Spleen (tissue), 11 donors: ENCODE measurements at regions not wholly inside any gene's neighbourhood (a gene's known extent, or its start where the extent isn't known, plus 50 kb on each side); places are given as distances from the start of the nearest gene placed in this dataset.

Experiments
- DNase-seq: peaks from one replicate; pipeline ENCODE4 v3.0.0-alpha.2; 2020
- H3K27ac ChIP-seq, 8 donors: fragments of 200-600 bp; sonication (generic) in 7 of 8; 1 replicate in 4 of 8; 2 replicates in 4 of 8; pipeline versions ENCODE4 v1.5.0 to v1.8.0; 2016 to 2021; ENCODE audit warnings: inconsistent platforms in 4 of 8, mild to moderate bottlenecking in 4 of 8, moderate library complexity in 1 of 8
- H3K27me3 ChIP-seq, 7 donors: fragments of 200-600 bp; sonication (generic) in 6 of 7; replicated peaks in 1 of 7; 1 replicate in 4 of 7; 2 replicates in 3 of 7; pipeline versions ENCODE4 v1.5.0 to v1.8.0; 2016 to 2021; ENCODE audit warnings: inconsistent platforms in 3 of 7, mild to moderate bottlenecking in 1 of 7
- H3K36me3 ChIP-seq, 6 donors: fragments of 200-600 bp; sonication (generic) in 5 of 6; 1 replicate in 4 of 6; 2 replicates in 2 of 6; pipeline versions ENCODE4 v1.5.0 to v1.8.0; 2016 to 2021; ENCODE audit warnings: inconsistent platforms in 2 of 6
- H3K4me1 ChIP-seq, 6 donors: fragments of 200-600 bp; sonication (generic) in 5 of 6; 1 replicate in 3 of 6; 2 replicates in 3 of 6; pipeline versions ENCODE4 v1.5.0 to v1.8.0; 2016 to 2021; ENCODE audit warnings: inconsistent platforms in 3 of 6
- H3K4me3 ChIP-seq, 8 donors: fragments of 200-600 bp; sonication (generic) in 7 of 8; 1 replicate in 4 of 8; 2 replicates in 4 of 8; pipeline versions ENCODE4 v1.5.0 to v1.8.0; 2016 to 2021; ENCODE audit warnings: inconsistent platforms in 4 of 8, mild to moderate bottlenecking in 4 of 8, moderate library complexity in 2 of 8
- H3K9me3 ChIP-seq, 8 donors: fragments of 200-600 bp; sonication (generic) in 7 of 8; 1 replicate in 4 of 8; 2 replicates in 4 of 8; pipeline versions ENCODE4 v1.5.0 to v1.8.0; 2016 to 2021; ENCODE audit warnings: inconsistent platforms in 4 of 8
- CTCF ChIP-seq, 11 experiments: fragments of 200-600 bp in 7 of 11; fragments of 450-650 bp in 4 of 11; sonication (generic) in 4 of 11; IDR thresholded peaks in 8 of 11; conservative IDR thresholded peaks in 3 of 11; 1 replicate in 7 of 11; 2 replicates in 4 of 11; pipeline versions ENCODE4 v1.4.0 to v1.8.0; 2016 to 2021; ENCODE audit warnings: antibody characterized with exemption in 11 of 11, inconsistent platforms in 4 of 11, mild to moderate bottlenecking in 1 of 11
- POLR2A ChIP-seq, 3 donors: fragments of 450-650 bp; IDR thresholded peaks; one replicate each; pipeline ENCODE4 v1.5.1; 2017; ENCODE audit warnings: antibody characterized with exemption in 3 of 3, mild to moderate bottlenecking in 1 of 3
- POLR2AphosphoS5 ChIP-seq, 3 donors: sonication (generic); formaldehyde crosslinking; IDR thresholded peaks; one replicate each; pipeline ENCODE4 v1.5.1; 2017; ENCODE audit warnings: antibody characterized with exemption in 3 of 3
- WGBS, 5 donors: extraction: QIAGEN DNeasy Blood & Tissue Kit in 3 of 5; methylation state at CpG; one replicate each; pipeline versions ENCODE4 v1.1.5 to v1.1.7; 2013 to 2018; 5-methylcytosine and 5-hydroxymethylcytosine counted together
- intact Hi-C: fragments of 100-400 bp; cut with DNase I; formaldehyde crosslinking; loops from one replicate; pipeline ENCODE4 v1.15.0; 2023; ENCODE audit warnings: low total_unique reads
- donor health status: healthy with polysubstance abuse.
- donor health status: DM: no; HTN: no; CAD: no; lungs with moderate emphysema.
- donor health status: DM: no; HTN: no; CAD: no.
- donor health status: Bipolar disorder and iron deficiency.
- donor health status: healthy.
- donor health status: DM: no; HTN: no; CAD: no.
- donor health status: DM: yes; HTN: yes; CAD: no.

GRCh38 chr11:111444040-111444439 lies 65.0 kb upstream of the POU2AF1 start:
- intact Hi-C loops: loop anchor here (10.0 kb wide), 1 partner anchor 999 kb away; no protein-coding TSS in a partner anchor
- H3K27ac ChIP-seq: no peak overlapping the region

GRCh38 chr11:111443640-111444039 lies 64.6 kb upstream of the POU2AF1 start:
- intact Hi-C loops: loop anchor here (10.0 kb wide), 1 partner anchor 999 kb away; no protein-coding TSS in a partner anchor
- 73 to 84% (median 76%) methylated on average over 7 of the region's 7 CpGs for WGBS, 5 donors
- TF ChIP-seq CTCF (IDR thresholded peaks at IDR 0.05 in 8 of 11, conservative IDR thresholded peaks at IDR 0.05 in 3 of 11) (no peak), POLR2A (IDR thresholded peaks at IDR 0.05) (no peak), POLR2AphosphoS5 (IDR thresholded peaks at IDR 0.05) (no peak)
- no peak for DNase-seq
- H3K36me3 ChIP-seq: no peaks in the 10 kb centered on the region
- no peaks in the 10 kb centered on the region for H3K27me3 ChIP-seq
- H3K4me3 ChIP-seq: no peak overlapping the region
- no peaks in the 10 kb centered on the region for H3K9me3 ChIP-seq
- no peak overlapping the region for H3K27ac ChIP-seq
- peaks cover 13 to 21% (median 16%) of the 10 kb centered on the region in 6 donors for H3K4me1 ChIP-seq

More at GRCh38 chr11:111444040-111444439, 65.0 kb upstream of the POU2AF1 start:
- Histone ChIP-seq H3K4me1 (peaks cover 13 to 21% (median 16%) of the 10 kb centered on the region in 6 donors), H3K36me3 (no peaks in the 10 kb centered on the region), H3K27me3 (no peaks in the 10 kb centered on the region), H3K9me3 (no peaks in the 10 kb centered on the region), H3K4me3 (no peak overlapping the region)
- TF ChIP-seq CTCF (IDR thresholded peaks at IDR 0.05 in 8 of 11, conservative IDR thresholded peaks at IDR 0.05 in 3 of 11): no peak
- TF ChIP-seq POLR2AphosphoS5 (IDR thresholded peaks at IDR 0.05): no peak
- TF ChIP-seq POLR2A (IDR thresholded peaks at IDR 0.05): no peak
- no peak for DNase-seq

- Histone ChIP-seq H3K27me3 (no peaks in the 10 kb centered on the region), H3K4me1 (peaks cover 13 to 21% (median 16%) of the 10 kb centered on the region in 6 donors), H3K9me3 (no peaks in the 10 kb centered on the region), H3K36me3 (no peaks in the 10 kb centered on the region), H3K4me3 (no peak overlapping the region), H3K27ac (no peak overlapping the region)
- 69 to 79% (median 76%) methylated on average over 2 of the region's 2 CpGs for WGBS, 5 donors
- intact Hi-C loops: loop anchor here (10.0 kb wide), 1 partner anchor 998 kb away; no protein-coding TSS in a partner anchor
- TF ChIP-seq POLR2A (IDR thresholded peaks at IDR 0.05): no peak
- no peak for TF ChIP-seq POLR2AphosphoS5 (IDR thresholded peaks at IDR 0.05)
- TF ChIP-seq CTCF (IDR thresholded peaks at IDR 0.05 in 8 of 11, conservative IDR thresholded peaks at IDR 0.05 in 3 of 11): no peak
- no peak for DNase-seq
Measured at GRCh38 chr11:111443032-111443431, 64.0 kb upstream of the POU2AF1 start.

- TF ChIP-seq CTCF (IDR thresholded peaks at IDR 0.05 in 8 of 11, conservative IDR thresholded peaks at IDR 0.05 in 3 of 11) (no peak), POLR2A (IDR thresholded peaks at IDR 0.05) (no peak), POLR2AphosphoS5 (IDR thresholded peaks at IDR 0.05) (no peak)
- Histone ChIP-seq H3K27me3 (peaks cover 0 to 5% (median 0%) of the 10 kb centered on the region in 7 donors), H3K36me3 (no peaks in the 10 kb centered on the region), H3K9me3 (no peaks in the 10 kb centered on the region), H3K27ac (no peak overlapping the region), H3K4me1 (peaks cover 9 to 23% (median 17%) of the 10 kb centered on the region in 6 donors), H3K4me3 (no peak overlapping the region)
- DNase-seq: no peak
- WGBS, 5 donors: 78 to 93% (median 86%) methylated on average over 8 of the region's 8 CpGs
- intact Hi-C loops: loop anchor here (10.0 kb wide), 1 partner anchor 997 kb away; no protein-coding TSS in a partner anchor
Measured at GRCh38 chr11:111441443-111441842, 62.4 kb upstream of the POU2AF1 start.
